ENCODE measurements at regions not wholly inside any gene's neighbourhood (a gene's known extent, or its start where the extent isn't known, plus 50 kb on each side); places are given as distances from the start of the nearest gene placed in this dataset.

GRCh38 chr15:87628311-87628710 lies 628.2 kb downstream of the NTRK3 start:
- TF ChIP-seq CTCF (conservative IDR thresholded peaks at IDR 0.05), result no peak
- TF ChIP-seq EZH2 (IDR thresholded peaks at IDR 0.05; ENCODE audit: low read depth), result no peak

Data from PC-9 (cell line).